K562 (cell line): ENCODE measurements at regions not wholly inside any gene's neighbourhood (a gene's known extent, or its start where the extent isn't known, plus 50 kb on each side); places are given as distances from the start of the nearest gene placed in this dataset.
"Not testable (repeated sequence)": the region's sequence is repeated elsewhere in the genome, so short reads cannot be mapped to it uniquely, and the experiment has no call there.

Experiments
- ATAC-seq: fragments of 200-7000 bp; cut with Tn5 transposase; 3 replicates; pipeline ENCODE4 v1.9.1; 2020; ENCODE audit warnings: moderate library complexity
- BruUV-seq: library from RNA; stranded (reverse); fragments of 400-500 nt; replicated peaks from 2 replicates; lab custom pipeline; 2021; lab: Mats Ljungman, UMichigan
- CTCF ChIA-PET: fragments of 300-600 bp; formaldehyde crosslinking; extraction: SDS; loops from one replicate; lab custom pipeline; 2021; ENCODE audit warnings: low intra/inter-chr PET ratio; lab: Yijun Ruan, JAX
- POLR2A ChIA-PET: fragments of 300-600, 350-650 bp; sonication (Branson Sonifier 250); formaldehyde crosslinking; extraction: SDS; loops from one replicate; lab custom pipeline; 2021; ENCODE audit warnings: antibody characterized with exemption, inconsistent platforms; lab: Yijun Ruan, JAX
- DNase-seq, 4 experiments: peaks; one replicate each; pipeline versions ENCODE4 v3.0.0 to v3.0.0-alpha.2; 2011 to 2018; ENCODE audit warnings: low spot score in 3 of 4, mixed read lengths in 3 of 4; ENCODE audit errors: extremely low read depth in 1 of 4
- FAIRE-seq: peaks from 2 replicates; lab custom pipeline; 2011; peaks lifted over from hg19 to GRCh38; lab: Jason Lieb, UNC
- H2AFZ ChIP-seq: 2 replicates; pipeline ENCODE4 v1.6.0; 2011; ENCODE audit warnings: low read depth, low read length, control low read depth, inconsistent platforms
- H3K27ac ChIP-seq: fragments of 200-600 bp; 3 replicates; pipeline ENCODE4 v1.8.0; 2011; ENCODE audit warnings: low read depth, mild to moderate bottlenecking, control low read depth, inconsistent platforms, low read length, moderate library complexity, mixed read lengths; ENCODE audit errors: extremely low read depth
- H3K27me3 ChIP-seq, 2 experiments: fragments of 300-600 bp in 1 of 2; 2 replicates in 1 of 2; 3 replicates in 1 of 2; pipeline versions ENCODE4 v1.6.0 to v1.8.0; 2011; ENCODE audit warnings: inconsistent platforms in 2 of 2, low read length in 2 of 2, mild to moderate bottlenecking in 1 of 2, mixed read lengths in 1 of 2, moderate library complexity in 1 of 2; ENCODE audit not compliant: control insufficient read depth in 2 of 2, insufficient read depth in 2 of 2
- H3K36me3 ChIP-seq: fragments of 300-600 bp; 3 replicates; pipeline ENCODE4 v1.8.0; 2011; ENCODE audit warnings: mild to moderate bottlenecking, low read length, inconsistent platforms; ENCODE audit not compliant: control insufficient read depth, insufficient read depth
- H3K4me1 ChIP-seq, 2 experiments: fragments of 200-600 bp in 1 of 2; replicated peaks in 1 of 2; 2 replicates in 1 of 2; 3 replicates in 1 of 2; pipeline versions ENCODE4 v1.5.1 to v1.8.0; 2011; ENCODE audit warnings: inconsistent platforms in 2 of 2, low read length in 2 of 2, mild to moderate bottlenecking in 1 of 2, mixed read lengths in 1 of 2, moderate library complexity in 1 of 2; ENCODE audit not compliant: control insufficient read depth in 2 of 2, insufficient read depth in 2 of 2
- H3K4me2 ChIP-seq: 2 replicates; pipeline ENCODE4 v1.6.1; 2011; ENCODE audit warnings: low read length, control low read depth, inconsistent platforms, mixed read lengths; ENCODE audit not compliant: insufficient read depth
- H3K4me3 ChIP-seq: fragments of 200-600 bp; sonication (generic), shearing (Covaris generic); 2 replicates; pipeline ENCODE4 v1.5.1; 2016; ENCODE audit warnings: control low read depth, inconsistent platforms
- H3K79me2 ChIP-seq: fragments of 200-600 bp; 3 replicates; pipeline ENCODE4 v1.8.0; 2011; ENCODE audit warnings: low read length, inconsistent platforms; ENCODE audit not compliant: control insufficient read depth, insufficient read depth
- H3K9ac ChIP-seq, 2 experiments: 2 replicates each; pipeline versions ENCODE4 v1.6.0 to v1.6.1; 2011; ENCODE audit warnings: low read depth in 2 of 2, low read length in 2 of 2, control low read depth in 1 of 2, inconsistent platforms in 1 of 2, mild to moderate bottlenecking in 1 of 2, mixed read lengths in 1 of 2; ENCODE audit not compliant: insufficient read depth in 1 of 2
- H3K9me1 ChIP-seq: one replicate; pipeline ENCODE4 v1.6.0; 2011; ENCODE audit warnings: inconsistent platforms, mild to moderate bottlenecking, low read length, moderate library complexity; ENCODE audit not compliant: control insufficient read depth, insufficient read depth
- H3K9me3 ChIP-seq: replicated peaks from 2 replicates; pipeline ENCODE4 v1.5.1; 2011; ENCODE audit warnings: low read depth, low read length, inconsistent platforms; ENCODE audit not compliant: control insufficient read depth, insufficient read depth
- H4K20me1 ChIP-seq: replicated peaks from 2 replicates; pipeline ENCODE4 v1.6.1; 2011; ENCODE audit warnings: low read length, inconsistent platforms, mixed read lengths; ENCODE audit not compliant: control insufficient read depth, insufficient read depth
- FOXK1 ChIP-seq: sonication (generic); formaldehyde crosslinking; IDR thresholded peaks from 2 replicates; pipeline ENCODE4 v1.8.0; 2022; ENCODE audit warnings: missing genetic modification reagents, mild to moderate bottlenecking, borderline replicate concordance
- POLR2AphosphoS5 ChIP-seq: IDR thresholded peaks from 2 replicates; pipeline ENCODE4 v1.6.1; 2011; ENCODE audit warnings: mild to moderate bottlenecking, low read depth, low read length, moderate library complexity; ENCODE audit not compliant: control insufficient read depth, insufficient read depth
- TCF15 ChIP-seq: fragments of 250-450 bp; sonication (Bioruptor Pico); IDR thresholded peaks from 2 replicates; pipeline ENCODE4 v1.8.0; 2022; ENCODE audit warnings: moderate library complexity, mild to moderate bottlenecking, inconsistent platforms
- ZNF780A ChIP-seq: fragments of 250-450 bp; sonication (Bioruptor Pico); IDR thresholded peaks from 2 replicates; pipeline ENCODE4 v1.5.0; 2021; ENCODE audit warnings: mild to moderate bottlenecking
- WGBS: fragments of 100-300 bp; shearing (Covaris generic); methylation state at CpG from one replicate; pipeline ENCODE4 v1.1.6; 2016; ENCODE audit warnings: low coverage, mixed read lengths; ENCODE audit not compliant: insufficient coverage; ENCODE audit errors: missing lambda C conversion rate; 5-methylcytosine and 5-hydroxymethylcytosine counted together
- in situ Hi-C: fragments of 300-500 bp; cut with MboI; formaldehyde crosslinking; loops from 4 replicates; pipeline ENCODE4 v1.15.0; 2018; ENCODE audit warnings: inconsistent platforms, mixed read lengths
- intact Hi-C: fragments of 100-400 bp; cut with micrococcal nuclease; formaldehyde crosslinking; loops from 2 replicates; pipeline ENCODE4 v1.14.2; 2022
- TF ChIP-seq, protein P1 (sequence below), 3 experiments: fragments of 200-800 bp in 1 of 3; fragments of 250-450 bp in 1 of 3; fragments of 450-650 bp in 1 of 3; sonication (Bioruptor Pico) in 1 of 3; sonication (Bioruptor generic) in 1 of 3; formaldehyde crosslinking in 1 of 3; IDR thresholded peaks; 2 replicates each; pipeline versions ENCODE4 v1.6.1 to v1.8.0; 2016 to 2022; ENCODE audit warnings: mild to moderate bottlenecking in 2 of 3, missing genetic modification characterization in 2 of 3, missing compliant biosample characterization in 1 of 3, moderate library complexity in 1 of 3

- Histone ChIP-seq H3K9me3 (no peaks in the 10 kb centered on the region), H2AFZ (no peak overlapping the region), H3K27ac (no peak overlapping the region), H3K9ac (no peak overlapping the region), H4K20me1 (no peaks in the 10 kb centered on the region), H3K4me3 (no peak overlapping the region), H3K4me1 (no peaks in the 10 kb centered on the region), H3K27me3 (peaks cover 0 to 8% of the 10 kb centered on the region in 2 experiments; a peak in 1 of 5 replicates), H3K79me2 (no peaks in the 10 kb centered on the region), H3K4me2 (no peak overlapping the region), H3K36me3 (no peaks in the 10 kb centered on the region), H3K9me1 (no peaks in the 10 kb centered on the region)
- ATAC-seq (no peak), FAIRE-seq (no peak), DNase-seq (no peak)
- ChIA-PET POLR2A (no interaction called here), CTCF (no interaction called here)
- whole genome bisulfite sequencing, result under 1% methylated on average over 8 of the region's 8 CpGs
- in situ Hi-C loops, result no loop called here
- intact Hi-C loops, result no loop called here
- BruUV-seq, result no TSS peak
- TF ChIP-seq FOXK1 (CRISPR knock-in tag) (no peak), TCF15 (CRISPR knock-in tag) (no peak), POLR2AphosphoS5 (no peak), ZNF780A (CRISPR knock-in tag) (no peak)
- TF ChIP-seq, protein P1, sequence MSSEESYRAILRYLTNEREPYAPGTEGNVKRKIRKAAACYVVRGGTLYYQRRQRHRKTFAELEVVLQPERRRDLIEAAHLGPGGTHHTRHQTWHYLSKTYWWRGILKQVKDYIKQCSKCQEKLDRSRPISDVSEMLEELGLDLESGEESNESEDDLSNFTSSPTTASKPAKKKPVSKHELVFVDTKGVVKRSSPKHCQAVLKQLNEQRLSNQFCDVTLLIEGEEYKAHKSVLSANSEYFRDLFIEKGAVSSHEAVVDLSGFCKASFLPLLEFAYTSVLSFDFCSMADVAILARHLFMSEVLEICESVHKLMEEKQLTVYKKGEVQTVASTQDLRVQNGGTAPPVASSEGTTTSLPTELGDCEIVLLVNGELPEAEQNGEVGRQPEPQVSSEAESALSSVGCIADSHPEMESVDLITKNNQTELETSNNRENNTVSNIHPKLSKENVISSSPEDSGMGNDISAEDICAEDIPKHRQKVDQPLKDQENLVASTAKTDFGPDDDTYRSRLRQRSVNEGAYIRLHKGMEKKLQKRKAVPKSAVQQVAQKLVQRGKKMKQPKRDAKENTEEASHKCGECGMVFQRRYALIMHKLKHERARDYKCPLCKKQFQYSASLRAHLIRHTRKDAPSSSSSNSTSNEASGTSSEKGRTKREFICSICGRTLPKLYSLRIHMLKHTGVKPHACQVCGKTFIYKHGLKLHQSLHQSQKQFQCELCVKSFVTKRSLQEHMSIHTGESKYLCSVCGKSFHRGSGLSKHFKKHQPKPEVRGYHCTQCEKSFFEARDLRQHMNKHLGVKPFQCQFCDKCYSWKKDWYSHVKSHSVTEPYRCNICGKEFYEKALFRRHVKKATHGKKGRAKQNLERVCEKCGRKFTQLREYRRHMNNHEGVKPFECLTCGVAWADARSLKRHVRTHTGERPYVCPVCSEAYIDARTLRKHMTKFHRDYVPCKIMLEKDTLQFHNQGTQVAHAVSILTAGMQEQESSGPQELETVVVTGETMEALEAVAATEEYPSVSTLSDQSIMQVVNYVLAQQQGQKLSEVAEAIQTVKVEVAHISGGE (CRISPR knock-in tag; IDR thresholded peaks at IDR 0.05), result no peak
Observed at GRCh38 chr7:69213878-69214277, 384.4 kb upstream of the AUTS2 start.

DNA sequence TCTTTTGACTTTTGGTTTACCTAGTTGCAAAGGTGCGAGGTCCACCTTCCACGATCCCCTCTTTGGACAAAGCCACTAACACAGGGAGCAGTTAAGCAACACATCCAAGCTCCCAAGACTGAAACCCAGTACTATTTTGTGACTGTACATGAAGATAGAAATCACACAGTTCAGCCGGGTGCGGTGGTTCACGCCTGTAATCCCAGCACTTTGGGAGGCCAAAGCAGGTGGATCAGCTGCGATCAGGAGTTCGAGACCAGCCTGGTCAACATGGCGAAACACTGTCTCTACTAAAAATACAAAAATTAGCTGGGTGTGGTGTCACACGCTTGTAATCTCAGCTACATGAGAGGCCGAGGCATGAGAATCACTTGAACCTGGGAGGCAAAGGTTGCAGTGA, 382.8 kb upstream of the AUTS2 start:
- CTCF ChIA-PET, result not testable (repeated sequence)

More for the DNA sequence above, 382.8 kb upstream of the AUTS2 start:
- H3K36me3 ChIP-seq, H3K4me2 ChIP-seq, ATAC-seq, H4K20me1 ChIP-seq, H3K4me1 ChIP-seq, H3K79me2 ChIP-seq, H3K4me3 ChIP-seq, DNase-seq, H3K27ac ChIP-seq, H2AFZ ChIP-seq, H3K27me3 ChIP-seq, H3K9me1 ChIP-seq, intact Hi-C loops, FAIRE-seq, BruUV-seq, H3K9ac ChIP-seq, in situ Hi-C loops, POLR2A ChIA-PET, H3K9me3 ChIP-seq: not testable (repeated sequence)
- 0% methylated on average over 10 of the region's 10 CpGs for WGBS
